ENCODE measurements at regions not wholly inside any gene's neighbourhood (a gene's known extent, or its start where the extent isn't known, plus 50 kb on each side); places are given as distances from the start of the nearest gene placed in this dataset.

GRCh38 chr20:20933142-20933958 is 172.8 kb downstream of the LINC00237 start (continued):
- no peak for TF ChIP-seq MGA (IDR thresholded peaks at IDR 0.05)
- TF ChIP-seq PPARD (CRISPR knock-in tag; IDR thresholded peaks at IDR 0.05) = no peak
- no peak for TF ChIP-seq GABPB1 (CRISPR knock-in tag; IDR thresholded peaks at IDR 0.05)
- TF ChIP-seq MXD1 (CRISPR knock-in tag; IDR thresholded peaks at IDR 0.05; ENCODE audit: borderline replicate concordance, poor library complexity, severe bottlenecking) = no peak
- no peak for TF ChIP-seq CBX8 (IDR thresholded peaks at IDR 0.05; ENCODE audit: borderline replicate concordance, extremely low read depth, low read depth, low read length, poor library complexity, severe bottlenecking)
- no peak for TF ChIP-seq ZNF23 (CRISPR knock-in tag; IDR thresholded peaks at IDR 0.05)
- TF ChIP-seq ZNF174 (CRISPR knock-in tag; IDR thresholded peaks at IDR 0.05) = no peak
- no peak for TF ChIP-seq MCM7 (IDR thresholded peaks at IDR 0.05)
- TF ChIP-seq ZNF212 (CRISPR knock-in tag; IDR thresholded peaks at IDR 0.05) = no peak
- no peak for TF ChIP-seq PTBP1 (IDR thresholded peaks at IDR 0.05; ENCODE audit: low read depth, low read length)
- TF ChIP-seq ESRRB (CRISPR knock-in tag; IDR thresholded peaks at IDR 0.05; ENCODE audit: borderline replicate concordance) = no peak

Measured in K562 (cell line).